ENCODE measurements at regions not wholly inside any gene's neighbourhood (a gene's known extent, or its start where the extent isn't known, plus 50 kb on each side); places are given as distances from the start of the nearest gene placed in this dataset.
A peak's percentile ranks its signal among the peaks of the same experiment; 100 is the strongest.
"Not testable (repeated sequence)": the region's sequence is repeated elsewhere in the genome, so short reads cannot be mapped to it uniquely, and the experiment has no call there.

- DNase-seq: no peak
Measured at GRCh38 chr4:30461218-30461617, 259.0 kb upstream of the PCDH7 start.

GRCh38 chr4:30462445-30463090, 257.6 kb upstream of the PCDH7 start:
- no peak for DNase-seq

- DNase-seq: no peak
Measured at GRCh38 chr4:30471861-30472260, 248.3 kb upstream of the PCDH7 start.

GRCh38 chr4:30473225-30473624, 246.9 kb upstream of the PCDH7 start:
- no peak for DNase-seq

- peak; percentile 21 for DNase-seq
Measured at GRCh38 chr4:30495251-30495650, 224.9 kb upstream of the PCDH7 start.

- DNase-seq: no peak
Measured at GRCh38 chr4:30495651-30496310, 224.4 kb upstream of the PCDH7 start.

- DNase-seq: no peak
Measured at GRCh38 chr4:30511751-30512150, 208.4 kb upstream of the PCDH7 start.

- no peak for DNase-seq
Measured at GRCh38 chr4:30518211-30518610, 202.0 kb upstream of the PCDH7 start.

GRCh38 chr4:30525662-30526315, 194.4 kb upstream of the PCDH7 start:
- DNase-seq: no peak

- DNase-seq: no peak
Measured at GRCh38 chr4:30535255-30535654, 184.9 kb upstream of the PCDH7 start.

- DNase-seq: no peak
Measured at GRCh38 chr4:30536231-30536630, 183.9 kb upstream of the PCDH7 start.

- peak; percentile 40 for DNase-seq
Measured at GRCh38 chr4:30537456-30537855, 182.7 kb upstream of the PCDH7 start.

- DNase-seq: no peak
Measured at GRCh38 chr4:30538794-30539193, 181.4 kb upstream of the PCDH7 start.

GRCh38 chr4:30543057-30543456, 177.1 kb upstream of the PCDH7 start:
- no peak for DNase-seq

GRCh38 chr4:30553151-30553550, 167.0 kb upstream of the PCDH7 start:
- no peak for DNase-seq

GRCh38 chr4:30553706-30554105, 166.5 kb upstream of the PCDH7 start:
- no peak for DNase-seq

- no peak for DNase-seq
Measured at GRCh38 chr4:30555775-30556174, 164.4 kb upstream of the PCDH7 start.

GRCh38 chr4:30559481-30559880, 160.7 kb upstream of the PCDH7 start:
- no peak for DNase-seq

- no peak for DNase-seq
Measured at GRCh38 chr4:30586850-30587249, 133.3 kb upstream of the PCDH7 start.

GRCh38 chr4:30589669-30590068, 130.5 kb upstream of the PCDH7 start:
- DNase-seq: not testable (repeated sequence)

GRCh38 chr4:30600246-30601017, 119.7 kb upstream of the PCDH7 start:
- no peak for DNase-seq

- no peak for DNase-seq
Measured at GRCh38 chr4:30601070-30601865, 118.9 kb upstream of the PCDH7 start.
